Liver (tissue), 8 donors: ENCODE measurements at regions not wholly inside any gene's neighbourhood (a gene's known extent, or its start where the extent isn't known, plus 50 kb on each side); places are given as distances from the start of the nearest gene placed in this dataset.

Experiments
- DNase-seq: peaks from one replicate; pipeline ENCODE4 v3.0.0-alpha.2; 2017; ENCODE audit warnings: low spot score
- H3K27ac ChIP-seq, 2 donors: one replicate each; pipeline ENCODE4 v1.7.0; 2013; ENCODE audit warnings: inconsistent platforms in 2 of 2, low read length in 2 of 2, control low read depth in 1 of 2, low read depth in 1 of 2, mild to moderate bottlenecking in 1 of 2
- H3K27me3 ChIP-seq, 4 donors: one replicate each; pipeline versions ENCODE4 v1.6.1 to v1.7.0; 2013; ENCODE audit warnings: low read length in 3 of 4, inconsistent platforms in 1 of 4, mild to moderate bottlenecking in 1 of 4, moderate library complexity in 1 of 4; ENCODE audit not compliant: control insufficient read depth in 4 of 4, insufficient read depth in 4 of 4
- H3K36me3 ChIP-seq, 4 donors: one replicate each; pipeline versions ENCODE4 v1.6.1 to v1.7.0; 2013; ENCODE audit warnings: low read length in 3 of 4, mild to moderate bottlenecking in 3 of 4, low read depth in 1 of 4, moderate library complexity in 1 of 4; ENCODE audit not compliant: control insufficient read depth in 4 of 4, insufficient read depth in 3 of 4
- H3K4me1 ChIP-seq, 4 donors: one replicate each; pipeline versions ENCODE4 v1.6.1 to v1.7.0; 2013; ENCODE audit warnings: low read length in 3 of 4, mild to moderate bottlenecking in 3 of 4, moderate library complexity in 1 of 4; ENCODE audit not compliant: control insufficient read depth in 4 of 4, insufficient read depth in 4 of 4
- H3K4me3 ChIP-seq, 3 donors: one replicate each; pipeline versions ENCODE4 v1.6.1 to v1.7.0; 2013; ENCODE audit warnings: low read length in 3 of 3, control low read depth in 1 of 3, low read depth in 1 of 3, mild to moderate bottlenecking in 1 of 3
- H3K9ac ChIP-seq, 2 donors: one replicate each; pipeline ENCODE4 v1.7.0; 2013; ENCODE audit warnings: low read length in 2 of 2, mild to moderate bottlenecking in 2 of 2, moderate library complexity in 2 of 2, control low read depth in 1 of 2, low read depth in 1 of 2
- H3K9me3 ChIP-seq, 4 donors: one replicate each; pipeline versions ENCODE4 v1.6.1 to v1.7.0; 2013; ENCODE audit warnings: low read length in 3 of 4; ENCODE audit not compliant: control insufficient read depth in 4 of 4
- ATF3 ChIP-seq: IDR thresholded peaks from 2 replicates; pipeline ENCODE4 v1.6.1; 2016; ENCODE audit warnings: antibody characterized with exemption
- CTCF ChIP-seq: fragments of 150-350 bp; IDR thresholded peaks from 2 replicates; pipeline ENCODE4 v1.5.1; 2017; ENCODE audit warnings: improper control_type of control experiment, low read depth, low read length; ENCODE audit not compliant: missing input control
- EGR1 ChIP-seq, 2 donors: IDR thresholded peaks; 2 replicates each; pipeline ENCODE4 v1.6.1; 2016 to 2018; ENCODE audit warnings: antibody characterized with exemption in 2 of 2, low read depth in 2 of 2
- FOXA1 ChIP-seq: IDR thresholded peaks from 2 replicates; pipeline ENCODE4 v1.6.1; 2016; ENCODE audit warnings: antibody characterized with exemption
- FOXA2 ChIP-seq: IDR thresholded peaks from 2 replicates; pipeline ENCODE4 v1.6.1; 2016; ENCODE audit warnings: antibody characterized with exemption
- GABPA ChIP-seq, 2 donors: IDR thresholded peaks in 1 of 2; conservative IDR thresholded peaks in 1 of 2; 2 replicates each; pipeline ENCODE4 v1.6.1; 2016; ENCODE audit warnings: antibody characterized with exemption in 2 of 2, mild to moderate bottlenecking in 1 of 2, moderate library complexity in 1 of 2
- HNF4A ChIP-seq, 2 donors: conservative IDR thresholded peaks; 2 replicates each; pipeline ENCODE4 v1.6.1; 2016; ENCODE audit warnings: antibody characterized with exemption in 2 of 2, mild to moderate bottlenecking in 2 of 2
- HNF4G ChIP-seq: IDR thresholded peaks from 2 replicates; pipeline ENCODE4 v1.6.1; 2016; ENCODE audit warnings: antibody characterized with exemption
- JUND ChIP-seq, 2 donors: IDR thresholded peaks; 2 replicates each; pipeline ENCODE4 v1.6.1; 2016; ENCODE audit warnings: antibody characterized with exemption in 2 of 2
- MAX ChIP-seq: IDR thresholded peaks from 2 replicates; pipeline ENCODE4 v1.6.1; 2016; ENCODE audit warnings: antibody characterized with exemption
- NR2F2 ChIP-seq: IDR thresholded peaks from 2 replicates; pipeline ENCODE4 v1.6.1; 2016; ENCODE audit warnings: antibody characterized with exemption
- RAD21 ChIP-seq, 2 donors: IDR thresholded peaks; 2 replicates each; pipeline ENCODE4 v1.6.1; 2016; ENCODE audit warnings: antibody characterized with exemption in 2 of 2, mild to moderate bottlenecking in 2 of 2
- REST ChIP-seq: IDR thresholded peaks from 2 replicates; pipeline ENCODE4 v1.6.1; 2016; ENCODE audit warnings: antibody characterized with exemption, mild to moderate bottlenecking
- RXRA ChIP-seq, 2 donors: IDR thresholded peaks; 2 replicates each; pipeline ENCODE4 v1.6.1; 2017 to 2018; ENCODE audit warnings: antibody characterized with exemption in 2 of 2, mild to moderate bottlenecking in 1 of 2
- SP1 ChIP-seq: IDR thresholded peaks from 2 replicates; pipeline ENCODE4 v1.6.1; 2018; ENCODE audit warnings: antibody characterized with exemption, mild to moderate bottlenecking
- TAF1 ChIP-seq: conservative IDR thresholded peaks from 2 replicates; pipeline ENCODE4 v1.6.1; 2016; ENCODE audit warnings: antibody characterized with exemption, mild to moderate bottlenecking
- YY1 ChIP-seq: IDR thresholded peaks from 2 replicates; pipeline ENCODE4 v1.6.1; 2016; ENCODE audit warnings: antibody characterized with exemption, mild to moderate bottlenecking
- ZBTB33 ChIP-seq: IDR thresholded peaks from 2 replicates; pipeline ENCODE4 v1.6.1; 2016; ENCODE audit warnings: antibody characterized with exemption
- WGBS: extraction: QIAGEN DNeasy Blood & Tissue Kit; methylation state at CpG from one replicate; pipeline ENCODE4 v1.1.7; 2013; 5-methylcytosine and 5-hydroxymethylcytosine counted together
- donor health status: healthy.
- donor health status: healthy.
- donor health status: healthy.
- donor health status: healthy.
- donor health status: healthy.

- DNase-seq = no peak
- Histone ChIP-seq H3K4me3 (no peak overlapping the region), H3K27ac (no peak overlapping the region), H3K4me1 (no peaks in the 10 kb centered on the region), H3K27me3 (no peaks in the 10 kb centered on the region), H3K9ac (no peak overlapping the region), H3K9me3 (no peaks in the 10 kb centered on the region), H3K36me3 (no peaks in the 10 kb centered on the region)
- TF ChIP-seq GABPA (IDR thresholded peaks at IDR 0.05 in 1 of 2, conservative IDR thresholded peaks at IDR 0.05 in 1 of 2) (no peak), RAD21 (IDR thresholded peaks at IDR 0.05) (no peak), REST (no peak), ATF3 (no peak), SP1 (no peak), NR2F2 (no peak), FOXA2 (no peak), ZBTB33 (no peak), YY1 (no peak), FOXA1 (no peak), MAX (no peak), RXRA (IDR thresholded peaks at IDR 0.05) (no peak), HNF4G (no peak), CTCF (no peak), JUND (IDR thresholded peaks at IDR 0.05) (no peak), EGR1 (IDR thresholded peaks at IDR 0.05; ENCODE audit: low read depth in 2 of 2) (no peak)
- 79% methylated on average over 3 of the region's 3 CpGs for WGBS
Observed at GRCh38 chr4:156280686-156281085, 327.0 kb upstream of the CTSO start.

- Histone ChIP-seq H3K36me3 (no peaks in the 10 kb centered on the region), H3K9me3 (no peaks in the 10 kb centered on the region), H3K27me3 (no peaks in the 10 kb centered on the region), H3K4me1 (no peaks in the 10 kb centered on the region), H3K27ac (no peak overlapping the region), H3K4me3 (no peak overlapping the region), H3K9ac (no peak overlapping the region)
- DNase-seq = no peak
- no peak for TF ChIP-seq RAD21 (IDR thresholded peaks at IDR 0.05)
- TF ChIP-seq SP1 = no peak
- TF ChIP-seq EGR1 (IDR thresholded peaks at IDR 0.05; ENCODE audit: low read depth in 2 of 2) = no peak
- TF ChIP-seq REST = no peak
- no peak for TF ChIP-seq CTCF
- no peak for TF ChIP-seq HNF4A (conservative IDR thresholded peaks at IDR 0.05)
- no peak for TF ChIP-seq MAX
- TF ChIP-seq ATF3 = no peak
- no peak for TF ChIP-seq YY1
- no peak for TF ChIP-seq JUND (IDR thresholded peaks at IDR 0.05)
- TF ChIP-seq FOXA1 = no peak
- TF ChIP-seq HNF4G = no peak
- TF ChIP-seq TAF1 = no peak
Observed at GRCh38 chr4:156265407-156265806, 311.7 kb upstream of the CTSO start.
